SK-N-SH treated with all-trans-retinoic acid at 6 μM for 48 hours (cell line): ENCODE measurements at regions not wholly inside any gene's neighbourhood (a gene's known extent, or its start where the extent isn't known, plus 50 kb on each side); places are given as distances from the start of the nearest gene placed in this dataset.
A peak's percentile ranks its signal among the peaks of the same experiment; 100 is the strongest.
"Not testable (repeated sequence)": the region's sequence is repeated elsewhere in the genome, so short reads cannot be mapped to it uniquely, and the experiment has no call there.

Source experiments
- ATAC-seq: fragments of 200-7000 bp; cut with Tn5 transposase; 3 replicates; pipeline ENCODE4 v1.9.1; 2020; ENCODE audit warnings: mild to moderate bottlenecking, moderate library complexity
- ARNTL ChIP-seq: fragments of 450-650 bp; formaldehyde crosslinking; IDR thresholded peaks from 2 replicates; pipeline ENCODE4 v1.5.0; 2020; ENCODE audit warnings: low read depth, mild to moderate bottlenecking, moderate library complexity, borderline replicate concordance
- CSDC2 ChIP-seq: fragments of 250-450 bp; sonication (Bioruptor Pico); IDR thresholded peaks from 2 replicates; pipeline ENCODE4 v1.5.0; 2020; ENCODE audit warnings: mild to moderate bottlenecking, moderate library complexity
- CSRNP3 ChIP-seq: fragments of 250-450 bp; sonication (Bioruptor Pico); IDR thresholded peaks from 2 replicates; pipeline ENCODE4 v1.5.1; 2021; ENCODE audit warnings: mild to moderate bottlenecking, moderate library complexity
- ESRRG ChIP-seq: fragments of 250-450 bp; sonication (Bioruptor Pico); IDR thresholded peaks from 2 replicates; pipeline ENCODE4 v1.6.1; 2021; ENCODE audit warnings: mild to moderate bottlenecking
- ISL1 ChIP-seq: fragments of 250-450 bp; sonication (Bioruptor Pico); IDR thresholded peaks from 2 replicates; pipeline ENCODE4 v2.1.2; 2022; ENCODE audit warnings: mild to moderate bottlenecking, moderate library complexity
- OSR1 ChIP-seq: fragments of 250-450 bp; sonication (Bioruptor Pico); IDR thresholded peaks from 2 replicates; pipeline ENCODE4 v1.8.0; 2022; ENCODE audit warnings: moderate library complexity, mild to moderate bottlenecking, inconsistent platforms
- PPARA ChIP-seq: fragments of 250-450 bp; sonication (Bioruptor Pico); IDR thresholded peaks from 2 replicates; pipeline ENCODE4 v1.5.0; 2020; ENCODE audit warnings: mild to moderate bottlenecking, borderline replicate concordance
- RARB ChIP-seq: fragments of 250-450 bp; sonication (Bioruptor Pico); IDR thresholded peaks from 2 replicates; pipeline ENCODE4 v1.8.0; 2021; ENCODE audit warnings: mild to moderate bottlenecking, moderate library complexity
- SNAI2 ChIP-seq: fragments of 250-450 bp; sonication (Bioruptor Pico); IDR thresholded peaks from 2 replicates; pipeline ENCODE4 v1.5.0; 2020; ENCODE audit warnings: mild to moderate bottlenecking, moderate library complexity
- ZC3H10 ChIP-seq: fragments of 250-450 bp; sonication (Bioruptor Pico); IDR thresholded peaks from 2 replicates; pipeline ENCODE4 v1.5.1; 2021; ENCODE audit warnings: mild to moderate bottlenecking, moderate library complexity
- ZFP3 ChIP-seq: fragments of 250-450 bp; sonication (Bioruptor Pico); IDR thresholded peaks from 2 replicates; pipeline ENCODE4 v1.5.0; 2020; ENCODE audit warnings: mild to moderate bottlenecking, moderate library complexity
- ZFP30 ChIP-seq: fragments of 450-650 bp; formaldehyde crosslinking; IDR thresholded peaks from 2 replicates; pipeline ENCODE4 v1.5.0; 2022; ENCODE audit warnings: mild to moderate bottlenecking, moderate library complexity
- ZNF70 ChIP-seq: fragments of 450-650 bp; formaldehyde crosslinking; IDR thresholded peaks from 2 replicates; pipeline ENCODE4 v1.5.0; 2020; ENCODE audit warnings: mild to moderate bottlenecking, moderate library complexity
- ZNF8 ChIP-seq: fragments of 450-650 bp; formaldehyde crosslinking; IDR thresholded peaks from 2 replicates; pipeline ENCODE4 v1.5.0; 2020; ENCODE audit warnings: mild to moderate bottlenecking, moderate library complexity
- TF ChIP-seq, protein P1 (sequence below): fragments of 250-450 bp; sonication (Bioruptor Pico); IDR thresholded peaks from 2 replicates; pipeline ENCODE4 v1.5.0; 2020; ENCODE audit warnings: mild to moderate bottlenecking, moderate library complexity
- TF ChIP-seq, protein P2 (sequence below): fragments of 250-450 bp; sonication (Bioruptor Pico); IDR thresholded peaks from 2 replicates; pipeline ENCODE4 v1.8.0; 2020; ENCODE audit warnings: mild to moderate bottlenecking, moderate library complexity, borderline replicate concordance
- TF ChIP-seq, protein P3 (sequence below): fragments of 250-450 bp; sonication (Bioruptor Pico); IDR thresholded peaks from 2 replicates; pipeline ENCODE4 v1.5.1; 2020; ENCODE audit warnings: low read depth, mild to moderate bottlenecking, moderate library complexity

DNA sequence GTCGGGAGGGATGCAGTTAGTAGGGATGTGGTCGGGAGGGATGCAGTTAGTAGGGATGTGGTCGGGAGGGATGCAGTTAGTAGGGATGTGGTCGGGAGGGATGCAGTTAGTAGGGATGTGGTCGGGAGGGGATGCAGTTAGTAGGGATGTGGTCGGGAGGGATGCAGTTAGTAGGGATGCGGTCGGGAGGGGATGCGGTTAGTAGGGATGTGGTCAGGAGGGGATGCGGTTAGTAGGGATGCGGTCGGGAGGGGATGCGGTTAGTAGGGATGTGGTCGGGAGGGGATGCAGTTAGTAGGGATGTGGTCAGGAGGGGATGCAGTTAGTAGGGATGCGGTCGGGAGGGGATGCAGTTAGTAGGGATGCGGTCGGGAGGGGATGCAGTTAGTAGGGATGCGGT is 96.2 kb downstream of the BDH1 start:
- not testable (repeated sequence) for ATAC-seq

DNA sequence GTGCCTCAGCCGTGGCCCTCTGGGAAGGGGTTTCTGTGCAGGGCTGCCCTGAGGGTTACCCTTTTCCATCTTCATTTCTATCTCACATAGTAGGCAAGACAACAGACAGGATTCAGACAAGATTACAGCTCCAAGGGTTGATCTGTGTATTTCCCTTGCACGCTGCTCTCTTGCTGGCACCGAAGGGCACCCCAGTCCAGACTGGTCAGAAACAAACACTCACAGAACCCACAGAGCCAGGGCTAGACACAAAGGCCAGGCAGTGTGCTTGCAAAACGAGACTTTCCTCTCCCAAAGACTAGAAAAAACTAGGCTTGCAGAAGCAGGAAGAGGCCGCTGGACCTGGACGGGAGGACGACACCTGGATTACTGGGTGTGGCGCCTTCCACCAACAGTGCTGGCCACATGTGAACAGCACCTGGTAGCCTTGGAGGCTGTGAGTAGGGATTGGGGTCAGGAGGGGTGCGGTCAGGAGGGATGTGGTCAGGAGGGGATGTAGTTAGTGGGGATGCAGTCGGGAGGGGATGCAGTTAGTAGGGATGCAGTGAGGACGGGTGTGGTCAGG is 96.8 kb downstream of the BDH1 start:
- no peak for TF ChIP-seq ZFP3 (CRISPR knock-in tag)
- TF ChIP-seq OSR1 (CRISPR knock-in tag): no peak
- no peak for TF ChIP-seq ESRRG (CRISPR knock-in tag)
- no peak for TF ChIP-seq SNAI2
- TF ChIP-seq RARB (CRISPR knock-in tag): no peak
- no peak for TF ChIP-seq ZNF70 (CRISPR knock-in tag)
- no peak for TF ChIP-seq CSDC2 (CRISPR knock-in tag)
- TF ChIP-seq ZC3H10: no peak
- TF ChIP-seq PPARA (CRISPR knock-in tag): no peak
- no peak for TF ChIP-seq ISL1 (CRISPR knock-in tag)
- no peak for TF ChIP-seq ZNF8 (CRISPR knock-in tag)
- TF ChIP-seq ARNTL (CRISPR knock-in tag): no peak
- TF ChIP-seq, protein P1, sequence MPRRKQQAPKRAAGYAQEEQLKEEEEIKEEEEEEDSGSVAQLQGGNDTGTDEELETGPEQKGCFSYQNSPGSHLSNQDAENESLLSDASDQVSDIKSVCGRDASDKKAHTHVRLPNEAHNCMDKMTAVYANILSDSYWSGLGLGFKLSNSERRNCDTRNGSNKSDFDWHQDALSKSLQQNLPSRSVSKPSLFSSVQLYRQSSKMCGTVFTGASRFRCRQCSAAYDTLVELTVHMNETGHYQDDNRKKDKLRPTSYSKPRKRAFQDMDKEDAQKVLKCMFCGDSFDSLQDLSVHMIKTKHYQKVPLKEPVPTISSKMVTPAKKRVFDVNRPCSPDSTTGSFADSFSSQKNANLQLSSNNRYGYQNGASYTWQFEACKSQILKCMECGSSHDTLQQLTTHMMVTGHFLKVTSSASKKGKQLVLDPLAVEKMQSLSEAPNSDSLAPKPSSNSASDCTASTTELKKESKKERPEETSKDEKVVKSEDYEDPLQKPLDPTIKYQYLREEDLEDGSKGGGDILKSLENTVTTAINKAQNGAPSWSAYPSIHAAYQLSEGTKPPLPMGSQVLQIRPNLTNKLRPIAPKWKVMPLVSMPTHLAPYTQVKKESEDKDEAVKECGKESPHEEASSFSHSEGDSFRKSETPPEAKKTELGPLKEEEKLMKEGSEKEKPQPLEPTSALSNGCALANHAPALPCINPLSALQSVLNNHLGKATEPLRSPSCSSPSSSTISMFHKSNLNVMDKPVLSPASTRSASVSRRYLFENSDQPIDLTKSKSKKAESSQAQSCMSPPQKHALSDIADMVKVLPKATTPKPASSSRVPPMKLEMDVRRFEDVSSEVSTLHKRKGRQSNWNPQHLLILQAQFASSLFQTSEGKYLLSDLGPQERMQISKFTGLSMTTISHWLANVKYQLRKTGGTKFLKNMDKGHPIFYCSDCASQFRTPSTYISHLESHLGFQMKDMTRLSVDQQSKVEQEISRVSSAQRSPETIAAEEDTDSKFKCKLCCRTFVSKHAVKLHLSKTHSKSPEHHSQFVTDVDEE: no peak
- TF ChIP-seq CSRNP3: no peak
- ATAC-seq: no peak

DNA sequence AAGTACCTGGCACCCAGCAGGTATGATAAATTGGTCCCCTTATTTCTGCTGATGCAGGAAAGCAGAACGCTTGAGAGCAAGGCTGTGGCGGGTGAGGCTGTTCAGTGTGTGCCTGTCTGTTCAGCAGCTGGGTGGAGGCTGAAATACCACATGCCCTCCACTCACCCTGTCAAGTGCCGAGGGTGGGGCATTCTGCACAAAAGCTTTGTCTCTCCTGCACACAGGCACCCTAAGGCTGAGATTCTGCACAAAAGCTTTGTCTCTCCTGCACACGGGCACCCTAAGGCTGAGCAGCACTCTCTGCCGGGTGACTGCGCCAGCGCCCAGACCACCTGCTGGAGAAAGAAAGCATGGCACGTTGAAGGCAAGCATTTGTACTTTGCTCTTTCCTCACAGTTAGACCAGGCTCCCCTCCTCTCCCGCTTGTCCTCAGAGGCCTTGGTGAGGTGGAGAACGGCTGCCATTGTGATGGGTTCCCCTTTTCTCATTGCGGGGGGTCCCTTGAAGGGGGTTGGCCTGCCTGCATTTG is 97.5 kb downstream of the BDH1 start:
- ATAC-seq: peak; percentile 67
- TF ChIP-seq SNAI2 (no peak), ZC3H10 (no peak), CSRNP3 (no peak)
- TF ChIP-seq, protein P2, sequence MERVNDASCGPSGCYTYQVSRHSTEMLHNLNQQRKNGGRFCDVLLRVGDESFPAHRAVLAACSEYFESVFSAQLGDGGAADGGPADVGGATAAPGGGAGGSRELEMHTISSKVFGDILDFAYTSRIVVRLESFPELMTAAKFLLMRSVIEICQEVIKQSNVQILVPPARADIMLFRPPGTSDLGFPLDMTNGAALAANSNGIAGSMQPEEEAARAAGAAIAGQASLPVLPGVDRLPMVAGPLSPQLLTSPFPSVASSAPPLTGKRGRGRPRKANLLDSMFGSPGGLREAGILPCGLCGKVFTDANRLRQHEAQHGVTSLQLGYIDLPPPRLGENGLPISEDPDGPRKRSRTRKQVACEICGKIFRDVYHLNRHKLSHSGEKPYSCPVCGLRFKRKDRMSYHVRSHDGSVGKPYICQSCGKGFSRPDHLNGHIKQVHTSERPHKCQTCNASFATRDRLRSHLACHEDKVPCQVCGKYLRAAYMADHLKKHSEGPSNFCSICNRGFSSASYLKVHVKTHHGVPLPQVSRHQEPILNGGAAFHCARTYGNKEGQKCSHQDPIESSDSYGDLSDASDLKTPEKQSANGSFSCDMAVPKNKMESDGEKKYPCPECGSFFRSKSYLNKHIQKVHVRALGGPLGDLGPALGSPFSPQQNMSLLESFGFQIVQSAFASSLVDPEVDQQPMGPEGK (CRISPR knock-in tag): no peak

DNA sequence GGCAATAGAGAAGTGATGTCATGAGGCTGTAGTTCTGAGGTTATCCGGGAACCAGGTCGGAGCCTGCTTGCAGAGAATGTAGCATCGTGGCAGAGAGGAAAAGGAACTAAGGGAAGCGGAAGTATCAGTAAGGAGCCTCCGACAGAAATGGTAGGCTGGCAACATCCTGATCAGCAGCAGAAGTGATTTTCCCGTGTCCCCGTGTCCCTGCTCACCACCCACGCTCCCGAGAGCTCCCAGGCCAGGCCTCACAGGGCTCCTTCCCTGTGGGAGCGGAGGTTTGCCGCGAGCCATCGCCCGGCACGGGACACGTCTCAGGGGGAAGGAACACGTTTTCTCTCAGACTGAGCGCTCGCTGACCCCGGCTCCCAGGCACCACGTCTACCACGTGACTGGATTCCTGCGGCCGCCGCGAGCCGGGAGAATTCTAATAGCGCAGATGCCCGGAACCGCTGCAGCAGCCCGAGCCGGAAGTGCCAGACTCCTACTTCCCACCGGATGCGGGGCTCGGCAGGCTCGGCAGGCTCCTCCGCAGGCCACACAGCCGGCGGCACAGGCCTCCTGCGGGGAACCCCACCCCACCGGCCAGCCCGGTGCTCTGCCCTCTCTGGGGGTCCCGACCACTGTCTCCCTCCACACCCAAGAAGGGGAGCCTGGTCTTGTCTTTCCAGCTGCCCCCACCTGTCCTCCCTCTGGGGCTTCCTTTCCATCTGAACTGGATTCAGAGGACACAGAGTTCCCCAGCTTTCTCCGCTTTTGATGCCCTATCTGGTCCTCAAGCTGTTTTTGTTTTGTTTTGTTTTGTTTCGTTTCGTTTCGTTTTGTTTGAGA is 99.3 kb downstream of the BDH1 start:
- TF ChIP-seq ZFP30 (CRISPR knock-in tag) (no peak), SNAI2 (no peak), ZFP3 (CRISPR knock-in tag) (no peak)
- TF ChIP-seq, protein P3, sequence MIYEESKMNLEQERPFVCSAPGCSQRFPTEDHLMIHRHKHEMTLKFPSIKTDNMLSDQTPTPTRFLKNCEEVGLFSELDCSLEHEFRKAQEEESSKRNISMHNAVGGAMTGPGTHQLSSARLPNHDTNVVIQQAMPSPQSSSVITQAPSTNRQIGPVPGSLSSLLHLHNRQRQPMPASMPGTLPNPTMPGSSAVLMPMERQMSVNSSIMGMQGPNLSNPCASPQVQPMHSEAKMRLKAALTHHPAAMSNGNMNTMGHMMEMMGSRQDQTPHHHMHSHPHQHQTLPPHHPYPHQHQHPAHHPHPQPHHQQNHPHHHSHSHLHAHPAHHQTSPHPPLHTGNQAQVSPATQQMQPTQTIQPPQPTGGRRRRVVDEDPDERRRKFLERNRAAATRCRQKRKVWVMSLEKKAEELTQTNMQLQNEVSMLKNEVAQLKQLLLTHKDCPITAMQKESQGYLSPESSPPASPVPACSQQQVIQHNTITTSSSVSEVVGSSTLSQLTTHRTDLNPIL: no peak
- TF ChIP-seq, all 23 proteins: peak for 0
- ATAC-seq: no peak

- ATAC-seq: not testable (repeated sequence)
These were observed 100.9 kb downstream of the BDH1 start for GRCh38 chr3:197454841-197455240.
